GM21528 (cell line): ENCODE measurements at regions not wholly inside any gene's neighbourhood (a gene's known extent, or its start where the extent isn't known, plus 50 kb on each side); places are given as distances from the start of the nearest gene placed in this dataset.

Source experiments
- ATAC-seq: cut with Tn5 transposase; IDR thresholded peaks from one replicate; pipeline ENCODE4 v1.9.1; 2021; ENCODE audit warnings: mild to moderate bottlenecking, moderate library complexity; ENCODE audit not compliant: unreplicated experiment, low FRiP score

DNA sequence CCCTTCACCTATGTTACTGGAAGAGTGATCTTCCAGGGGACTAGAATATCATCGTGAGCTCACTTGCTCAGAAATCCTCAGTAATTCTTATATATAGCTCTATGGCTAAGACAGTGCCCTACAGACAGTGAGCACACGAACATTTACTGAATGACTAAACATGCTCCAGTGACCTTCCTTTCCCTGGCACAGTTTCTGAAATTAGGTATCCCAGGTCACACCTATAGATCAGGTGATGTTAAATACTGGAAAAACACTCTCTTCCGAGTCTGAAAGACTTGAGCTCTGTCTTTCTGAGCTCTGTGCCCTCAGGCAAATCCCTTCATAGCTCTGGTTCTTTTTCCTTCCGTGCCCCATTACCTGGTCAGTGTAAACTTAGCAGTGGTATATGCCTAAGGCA, 239.4 kb upstream of the LRIG1 start:
- ATAC-seq: no peak

GRCh38 chr3:66744521-66744920, 243.7 kb upstream of the LRIG1 start:
- no peak for ATAC-seq

GRCh38 chr3:66744986-66745385, 244.2 kb upstream of the LRIG1 start:
- no peak for ATAC-seq

DNA sequence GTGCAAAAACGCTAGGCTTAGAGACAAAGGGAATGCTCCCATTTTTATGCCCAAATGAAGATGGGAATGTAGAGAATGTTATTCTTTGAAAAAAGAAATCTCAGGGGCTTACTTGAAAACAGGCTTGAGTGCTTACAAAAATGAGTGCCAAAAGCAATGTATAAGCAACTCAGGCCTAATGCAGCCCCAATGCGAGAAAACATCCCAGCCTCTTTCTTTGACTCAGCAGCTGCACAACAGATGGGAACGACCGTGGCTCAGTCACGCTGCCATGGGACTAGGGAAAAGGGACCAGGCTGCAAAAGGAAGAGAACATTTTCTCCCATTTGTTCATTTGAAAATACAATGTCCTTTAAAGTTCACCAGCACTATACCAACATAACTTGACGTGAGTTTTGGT, 246.4 kb upstream of the LRIG1 start:
- ATAC-seq: no peak

GRCh38 chr3:66747696-66748095, 246.9 kb upstream of the LRIG1 start:
- no peak for ATAC-seq

GRCh38 chr3:66748175-66748876, 247.5 kb upstream of the LRIG1 start:
- no peak for ATAC-seq

GRCh38 chr3:66751842-66752241, 246.3 kb upstream of the KBTBD8 start:
- ATAC-seq: no peak

- no peak for ATAC-seq
These were observed 244.4 kb upstream of the KBTBD8 start for GRCh38 chr3:66753670-66754069.

DNA sequence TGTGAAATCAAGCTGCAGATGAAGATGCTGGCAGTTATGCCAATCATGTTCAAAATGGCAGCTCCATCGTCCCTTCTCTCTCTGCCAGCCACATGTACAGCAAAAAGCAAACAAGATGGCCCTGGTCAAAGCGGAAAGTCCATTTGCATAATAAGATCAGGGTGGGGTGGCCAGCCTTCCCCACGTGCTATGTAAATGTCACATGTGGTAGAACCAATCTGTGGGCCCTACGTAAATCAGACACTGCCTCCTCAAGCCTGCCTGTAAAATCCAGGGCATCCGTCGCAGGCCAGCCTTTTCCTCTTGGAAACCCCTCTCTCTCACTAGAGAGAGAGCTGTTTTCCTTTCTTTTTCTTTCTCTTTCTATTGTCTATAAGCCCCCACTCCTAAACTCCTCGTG, 243.5 kb upstream of the KBTBD8 start:
- ATAC-seq: no peak

GRCh38 chr3:66755924-66756323, 242.2 kb upstream of the KBTBD8 start:
- no peak for ATAC-seq

DNA sequence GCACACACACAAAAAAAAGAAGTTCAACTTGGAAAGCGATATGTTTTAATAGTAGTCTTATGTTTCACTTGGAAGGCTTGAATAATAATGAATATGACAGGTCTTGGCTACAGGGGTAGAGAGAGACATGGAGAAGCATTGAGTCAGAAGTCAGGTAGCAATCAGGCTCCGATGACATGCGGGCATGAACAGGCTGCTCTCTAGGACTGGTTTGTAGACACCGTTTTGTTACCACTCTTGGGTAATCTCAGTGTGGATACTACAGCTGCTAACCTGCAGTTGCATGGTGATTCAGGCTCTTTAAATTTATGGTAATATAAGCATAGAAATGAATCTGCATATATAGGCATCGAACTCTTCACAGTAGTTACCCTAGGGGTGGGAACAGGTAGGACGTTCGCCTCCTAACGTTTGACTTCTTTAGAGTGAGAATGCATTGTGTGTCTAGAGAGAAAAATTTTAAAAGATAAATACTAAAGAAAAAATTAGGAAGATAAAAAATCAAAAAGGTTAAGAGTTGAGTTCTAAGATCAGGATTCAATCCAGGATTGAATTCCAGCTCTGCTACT, 241.6 kb upstream of the KBTBD8 start:
- no peak for ATAC-seq

DNA sequence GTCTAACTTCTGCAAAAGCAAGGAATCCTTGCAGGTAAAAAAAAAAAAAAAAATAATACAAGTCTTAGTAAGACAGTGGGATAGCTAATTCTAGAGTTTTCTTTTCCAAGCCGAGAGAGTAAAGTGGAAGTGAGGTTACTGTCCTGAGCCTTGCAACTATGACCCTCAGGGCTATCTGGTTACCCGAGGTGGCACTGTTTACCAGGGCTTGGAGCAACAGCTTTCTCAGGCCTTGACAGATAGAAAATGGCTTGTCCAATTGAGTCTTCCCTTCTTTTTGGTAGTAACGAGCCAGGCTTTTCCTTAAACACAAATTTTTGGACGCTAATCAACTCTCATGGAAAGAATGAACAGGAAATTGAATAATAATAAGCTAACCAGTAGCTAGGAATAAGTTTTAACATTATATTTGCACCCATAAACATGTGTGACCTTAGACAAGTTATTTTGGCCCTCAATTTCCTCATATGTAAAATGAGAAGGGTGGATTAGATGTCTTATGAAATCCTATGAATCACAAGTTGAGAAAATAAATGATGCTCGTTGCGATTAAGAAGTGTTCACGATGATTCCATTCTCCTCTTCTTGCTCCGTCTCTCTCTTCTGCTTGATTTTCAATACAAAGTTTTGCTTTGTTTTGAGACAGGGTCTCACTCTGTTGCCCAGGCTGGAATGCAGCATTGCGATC, 236.9 kb upstream of the KBTBD8 start:
- no peak for ATAC-seq

- ATAC-seq: no peak
These were observed 235.0 kb upstream of the KBTBD8 start for GRCh38 chr3:66762916-66763693.

- ATAC-seq: no peak
These were observed 220.0 kb upstream of the KBTBD8 start for GRCh38 chr3:66778107-66778506.

- ATAC-seq: no peak
These were observed 219.3 kb upstream of the KBTBD8 start for GRCh38 chr3:66778777-66779176.

- ATAC-seq: no peak
These were observed 212.8 kb upstream of the KBTBD8 start for GRCh38 chr3:66785191-66785909.

- ATAC-seq: no peak
These were observed 208.4 kb upstream of the KBTBD8 start for GRCh38 chr3:66789580-66790237.

DNA sequence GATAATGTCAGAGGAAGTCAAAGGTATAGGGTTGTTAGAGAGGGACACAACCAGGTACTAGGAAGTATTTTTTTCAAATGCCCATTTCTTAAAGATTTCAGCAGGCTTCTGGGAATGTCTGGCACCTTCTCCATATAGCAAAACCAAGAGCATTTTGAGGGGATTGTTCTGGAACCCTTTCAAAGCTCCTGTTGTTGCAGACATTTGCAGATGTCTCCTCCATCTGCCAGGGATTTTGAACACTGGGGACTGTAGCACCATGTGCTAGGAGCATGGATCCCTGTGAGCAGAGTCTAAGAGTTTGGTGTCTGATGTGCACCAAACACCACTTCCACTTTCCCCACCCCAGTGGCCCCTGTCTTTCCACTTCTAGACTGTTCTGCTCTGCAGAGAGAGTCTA, 206.0 kb upstream of the KBTBD8 start:
- ATAC-seq: no peak

DNA sequence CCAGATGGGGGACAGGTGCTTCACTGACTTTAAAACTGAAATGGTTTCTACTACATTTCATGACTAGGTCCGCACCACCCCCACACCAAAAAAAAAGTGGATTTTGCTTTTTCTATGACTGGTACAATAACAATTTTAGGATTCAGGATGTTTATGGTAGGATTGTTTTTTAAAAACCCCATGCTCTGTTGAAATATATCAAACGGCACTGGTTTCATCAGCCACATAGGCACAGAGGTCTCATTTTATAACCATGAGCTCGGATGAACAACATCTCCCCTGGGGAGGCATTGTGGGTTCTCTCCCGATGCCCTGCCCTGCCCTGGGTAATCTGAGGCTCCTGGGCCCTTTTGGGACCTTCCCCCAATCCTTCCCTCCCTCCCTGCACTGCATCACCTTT, 202.7 kb upstream of the KBTBD8 start:
- ATAC-seq: no peak

DNA sequence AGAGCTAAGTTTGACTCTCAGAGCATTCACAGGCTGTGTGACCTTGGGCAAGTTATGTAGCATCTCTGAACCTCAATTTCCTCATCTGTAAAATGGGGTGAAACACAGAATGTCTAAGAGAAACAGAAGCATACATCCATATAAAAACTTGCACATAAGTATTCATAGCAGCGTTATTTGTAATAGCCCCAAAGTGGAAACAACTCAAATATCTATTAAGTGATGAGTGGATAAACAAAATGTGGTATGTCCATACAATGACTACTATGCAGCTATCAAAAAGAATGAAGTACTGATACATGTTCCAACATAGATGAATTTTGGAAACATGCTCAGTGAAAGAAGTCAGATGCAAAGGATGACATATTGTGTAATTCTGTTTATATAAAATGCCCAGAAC, 201.8 kb upstream of the KBTBD8 start:
- no peak for ATAC-seq
